Hepatocyte (in vitro differentiated cells): ENCODE measurements at regions not wholly inside any gene's neighbourhood (a gene's known extent, or its start where the extent isn't known, plus 50 kb on each side); places are given as distances from the start of the nearest gene placed in this dataset.

Source experiments
- CTCF ChIP-seq: fragments of 200-600 bp; sonication (generic); IDR thresholded peaks from 2 replicates; pipeline ENCODE4 v1.5.1; 2016; ENCODE audit warnings: antibody characterized with exemption, mild to moderate bottlenecking; ENCODE audit not compliant: poor library complexity
- EZH2 ChIP-seq: fragments of 200-600 bp; sonication (generic); IDR thresholded peaks from 2 replicates; pipeline ENCODE4 v1.6.1; 2016; ENCODE audit warnings: antibody characterized with exemption, mild to moderate bottlenecking, borderline replicate concordance
- EZH2phosphoT487 ChIP-seq: fragments of 200-600 bp; sonication (generic); IDR thresholded peaks from one replicate; pipeline ENCODE4 v1.6.1; 2018; ENCODE audit warnings: antibody characterized with exemption, mild to moderate bottlenecking, low read depth, moderate library complexity; ENCODE audit not compliant: unreplicated experiment, severe bottlenecking

GRCh38 chr6:100177956-100178355 is 183.9 kb upstream of the MCHR2 start:
- TF ChIP-seq CTCF (no peak), EZH2phosphoT487 (no peak), EZH2 (no peak)
